Mammary epithelial cell (primary cell): ENCODE measurements at regions not wholly inside any gene's neighbourhood (a gene's known extent, or its start where the extent isn't known, plus 50 kb on each side); places are given as distances from the start of the nearest gene placed in this dataset.

Experiments
- CTCF ChIP-seq, 2 donors: IDR thresholded peaks in 1 of 2; conservative IDR thresholded peaks in 1 of 2; 2 replicates each; pipeline ENCODE4 v1.5.1; 2011 to 2012; ENCODE audit warnings: inconsistent platforms in 2 of 2, low read length in 2 of 2, mild to moderate bottlenecking in 2 of 2, control low read depth in 1 of 2, low read depth in 1 of 2; ENCODE audit not compliant: insufficient read depth in 1 of 2; ENCODE audit errors: extremely low read depth in 1 of 2
- EZH2 ChIP-seq: IDR thresholded peaks from 2 replicates; pipeline ENCODE4 v1.6.1; 2012; ENCODE audit warnings: low read length, inconsistent platforms, borderline replicate concordance

- TF ChIP-seq CTCF (conservative IDR thresholded peaks at IDR 0.05 in 1 of 2, IDR thresholded peaks at IDR 0.05 in 1 of 2; ENCODE audit: extremely low read depth in 1 of 2, insufficient read depth in 1 of 2, low read depth in 1 of 2, low read length in 2 of 2) (no peak), EZH2 (no peak)
These were observed 87.6 kb downstream of the CDC42EP3 start for GRCh38 chr2:37583867-37584266.
